Neural progenitor cell (in vitro differentiated cells): ENCODE measurements at regions not wholly inside any gene's neighbourhood (a gene's known extent, or its start where the extent isn't known, plus 50 kb on each side); places are given as distances from the start of the nearest gene placed in this dataset.
A peak's percentile ranks its signal among the peaks of the same experiment; 100 is the strongest.

Experiments used
- DNase-seq: peaks from one replicate; pipeline ENCODE4 v3.0.0-alpha.2; 2016; ENCODE audit warnings: low spot score
- H2AFZ ChIP-seq: fragments of 200-600 bp; sonication (generic); replicated peaks from 2 replicates; pipeline ENCODE4 v1.6.1; 2016; ENCODE audit warnings: antibody characterized with exemption
- H3F3A ChIP-seq: fragments of 200-600 bp; sonication (generic); 2 replicates; pipeline ENCODE4 v1.6.1; 2016; ENCODE audit warnings: antibody characterized with exemption, low read depth
- H3K27ac ChIP-seq: fragments of 200-600 bp; sonication (generic); 2 replicates; pipeline ENCODE4 v1.5.1; 2016; ENCODE audit warnings: mild to moderate bottlenecking
- H3K27me3 ChIP-seq: fragments of 200-600 bp; sonication (generic); 2 replicates; pipeline ENCODE4 v1.6.1; 2016; ENCODE audit warnings: mild to moderate bottlenecking, moderate library complexity
- H3K36me3 ChIP-seq: fragments of 200-600 bp; sonication (generic); 2 replicates; pipeline ENCODE4 v1.5.1; 2016
- H3K4me1 ChIP-seq: fragments of 200-600 bp; sonication (generic); 2 replicates; pipeline ENCODE4 v1.6.1; 2016; ENCODE audit warnings: mixed run types
- H3K4me2 ChIP-seq: fragments of 200-600 bp; sonication (generic); 2 replicates; pipeline ENCODE4 v1.6.1; 2016
- H3K4me3 ChIP-seq: fragments of 200-600 bp; sonication (generic); 2 replicates; pipeline ENCODE4 v1.5.1; 2016
- H3K79me2 ChIP-seq: fragments of 200-600 bp; sonication (generic); 2 replicates; pipeline ENCODE4 v1.6.1; 2016; ENCODE audit warnings: low read depth
- H3K9ac ChIP-seq: fragments of 200-600 bp; sonication (generic); 2 replicates; pipeline ENCODE4 v1.6.1; 2016
- H3K9me3 ChIP-seq: fragments of 200-600 bp; sonication (generic); 2 replicates; pipeline ENCODE4 v1.5.1; 2016; ENCODE audit warnings: low read depth
- H4K20me1 ChIP-seq: fragments of 200-600 bp; sonication (generic); 2 replicates; pipeline ENCODE4 v1.6.1; 2016; ENCODE audit warnings: low read depth
- H3K27ac Mint-ChIP-seq: 3 replicates; pipeline ENCODE4 v1.8.0; 2021; ENCODE audit warnings: mixed read lengths
- H3K27me3 Mint-ChIP-seq: 2 replicates; pipeline ENCODE4 v1.8.0; 2022; ENCODE audit warnings: low read depth, mild to moderate bottlenecking, inconsistent platforms, moderate library complexity, mixed read lengths; ENCODE audit not compliant: insufficient read depth
- H3K36me3 Mint-ChIP-seq: 3 replicates; pipeline ENCODE4 v1.8.0; 2021; ENCODE audit warnings: mixed read lengths
- H3K4me1 Mint-ChIP-seq: 3 replicates; pipeline ENCODE4 v1.8.0; 2021; ENCODE audit warnings: mixed read lengths
- H3K4me3 Mint-ChIP-seq: 3 replicates; pipeline ENCODE4 v1.8.0; 2021; ENCODE audit warnings: mild to moderate bottlenecking, moderate library complexity, mixed read lengths
- H3K9me3 Mint-ChIP-seq: 3 replicates; pipeline ENCODE4 v1.8.0; 2020; ENCODE audit warnings: mixed read lengths
- CTCF ChIP-seq: fragments of 200-600 bp; sonication (generic); IDR thresholded peaks from 2 replicates; pipeline ENCODE4 v1.5.1; 2017; ENCODE audit warnings: antibody characterized with exemption, mild to moderate bottlenecking
- EZH2 ChIP-seq: fragments of 200-600 bp; sonication (generic); IDR thresholded peaks from 2 replicates; pipeline ENCODE4 v1.6.1; 2017; ENCODE audit warnings: antibody characterized with exemption, mild to moderate bottlenecking, moderate library complexity
- EZH2phosphoT487 ChIP-seq: fragments of 200-600 bp; sonication (generic); IDR thresholded peaks from 2 replicates; pipeline ENCODE4 v1.6.1; 2017; ENCODE audit warnings: antibody characterized with exemption

GRCh38 chr7:33706771-33707200 lies 198.6 kb upstream of the BMPER start:
- Histone ChIP-seq H3F3A (peaks cover 24% of the 10 kb centered on the region), H3K4me2 (peak overlapping the region; percentile 65), H3K27ac (no peak overlapping the region), H3K4me3 (no peak overlapping the region), H2AFZ (no peak overlapping the region), H3K9me3 (no peaks in the 10 kb centered on the region), H3K36me3 (peaks cover 3% of the 10 kb centered on the region), H3K9ac (no peak overlapping the region), H3K27me3 (peaks cover 15% of the 10 kb centered on the region), H3K4me1 (peaks cover 41% of the 10 kb centered on the region), H3K79me2 (no peaks in the 10 kb centered on the region), H4K20me1 (peaks cover 3% of the 10 kb centered on the region)
- no peaks in the 10 kb centered on the region for H3K36me3 Mint-ChIP-seq
- TF ChIP-seq EZH2phosphoT487 (no peak), CTCF (no peak), EZH2 (no peak)
- no peak overlapping the region for H3K4me3 Mint-ChIP-seq
- no peak for DNase-seq
- H3K9me3 Mint-ChIP-seq, result peaks cover 7% of the 10 kb centered on the region
- H3K27ac Mint-ChIP-seq, result no peak overlapping the region
- peaks cover 4% of the 10 kb centered on the region for H3K27me3 Mint-ChIP-seq
- peaks cover 24% of the 10 kb centered on the region for H3K4me1 Mint-ChIP-seq

GRCh38 chr7:33707427-33707826 lies 197.9 kb upstream of the BMPER start:
- H3K4me1 ChIP-seq, result peaks cover 42% of the 10 kb centered on the region
- Mint-ChIP-seq H3K36me3 (no peaks in the 10 kb centered on the region), H3K27me3 (peaks cover 4% of the 10 kb centered on the region), H3K4me3 (no peak overlapping the region), H3K9me3 (peaks cover under 1% of the 10 kb centered on the region), H3K27ac (no peak overlapping the region), H3K4me1 (peaks cover 24% of the 10 kb centered on the region)
- H3K4me3 ChIP-seq, result no peak overlapping the region
- H3K9me3 ChIP-seq, result no peaks in the 10 kb centered on the region
- H3K27me3 ChIP-seq, result peaks cover 15% of the 10 kb centered on the region
- no peak for DNase-seq
- H3K9ac ChIP-seq, result no peak overlapping the region
- no peaks in the 10 kb centered on the region for H3K79me2 ChIP-seq
- H3F3A ChIP-seq, result peaks cover 24% of the 10 kb centered on the region
- TF ChIP-seq EZH2phosphoT487, result no peak
- no peak overlapping the region for H2AFZ ChIP-seq
- H3K36me3 ChIP-seq, result peaks cover 3% of the 10 kb centered on the region
- no peak overlapping the region for H3K27ac ChIP-seq
- peaks cover 3% of the 10 kb centered on the region for H4K20me1 ChIP-seq
- peak overlapping the region; percentile 65 for H3K4me2 ChIP-seq

GRCh38 chr7:33710608-33711007 lies 194.7 kb upstream of the BMPER start:
- Mint-ChIP-seq H3K4me1 (peaks cover 20% of the 10 kb centered on the region), H3K27ac (no peak overlapping the region), H3K4me3 (no peak overlapping the region), H3K27me3 (no peaks in the 10 kb centered on the region), H3K9me3 (no peaks in the 10 kb centered on the region), H3K36me3 (no peaks in the 10 kb centered on the region)
- no peak for TF ChIP-seq CTCF
- TF ChIP-seq EZH2, result no peak
- TF ChIP-seq EZH2phosphoT487, result no peak
- Histone ChIP-seq H3K79me2 (no peaks in the 10 kb centered on the region), H3K4me2 (no peak overlapping the region), H3K9me3 (no peaks in the 10 kb centered on the region), H2AFZ (no peak overlapping the region), H3K4me3 (no peak overlapping the region), H3K36me3 (peaks cover 3% of the 10 kb centered on the region), H3F3A (peaks cover 17% of the 10 kb centered on the region), H3K27ac (no peak overlapping the region), H4K20me1 (no peaks in the 10 kb centered on the region), H3K9ac (no peak overlapping the region), H3K27me3 (no peaks in the 10 kb centered on the region), H3K4me1 (peaks cover 34% of the 10 kb centered on the region)
- no peak for DNase-seq

- no peaks in the 10 kb centered on the region for H3K9me3 ChIP-seq
- Mint-ChIP-seq H3K27me3 (no peaks in the 10 kb centered on the region), H3K4me3 (no peak overlapping the region), H3K9me3 (no peaks in the 10 kb centered on the region), H3K36me3 (no peaks in the 10 kb centered on the region), H3K4me1 (peaks cover 15% of the 10 kb centered on the region), H3K27ac (no peak overlapping the region)
- H3F3A ChIP-seq, result peaks cover 9% of the 10 kb centered on the region
- H3K4me1 ChIP-seq, result peaks cover 25% of the 10 kb centered on the region
- no peak overlapping the region for H3K4me2 ChIP-seq
- H3K27me3 ChIP-seq, result no peaks in the 10 kb centered on the region
- no peak overlapping the region for H3K9ac ChIP-seq
- no peaks in the 10 kb centered on the region for H3K79me2 ChIP-seq
- TF ChIP-seq CTCF (no peak), EZH2phosphoT487 (no peak)
- no peak overlapping the region for H2AFZ ChIP-seq
- H4K20me1 ChIP-seq, result no peaks in the 10 kb centered on the region
- no peak for DNase-seq
- peaks cover 3% of the 10 kb centered on the region for H3K36me3 ChIP-seq
- no peak overlapping the region for H3K4me3 ChIP-seq
- no peak overlapping the region for H3K27ac ChIP-seq
Measured at GRCh38 chr7:33711231-33712019, 193.9 kb upstream of the BMPER start.
